Dermis blood vessel endothelial cell (primary cell): ENCODE measurements at regions not wholly inside any gene's neighbourhood (a gene's known extent, or its start where the extent isn't known, plus 50 kb on each side); places are given as distances from the start of the nearest gene placed in this dataset.
A peak's percentile ranks its signal among the peaks of the same experiment; 100 is the strongest.
"Not testable (repeated sequence)": the region's sequence is repeated elsewhere in the genome, so short reads cannot be mapped to it uniquely, and the experiment has no call there.

ENCODE experiments used
- DNase-seq: peaks from one replicate; pipeline ENCODE4 v3.0.0; 2010

- no peak for DNase-seq
Observed at GRCh38 chr20:4341804-4342485, 92.9 kb upstream of the ADRA1D start.

- no peak for DNase-seq
Observed at GRCh38 chr20:4335722-4336121, 86.6 kb upstream of the ADRA1D start.

- no peak for DNase-seq
Observed at GRCh38 chr20:4332121-4332860, 83.2 kb upstream of the ADRA1D start.

- DNase-seq: no peak
Observed at GRCh38 chr20:4330011-4330410, 80.9 kb upstream of the ADRA1D start.

GRCh38 chr20:4329232-4329631 lies 80.1 kb upstream of the ADRA1D start:
- DNase-seq: peak; percentile 1

- DNase-seq: no peak
Observed at GRCh38 chr20:4328541-4328940, 79.5 kb upstream of the ADRA1D start.

- DNase-seq: no peak
Observed at GRCh38 chr20:4327956-4328355, 78.9 kb upstream of the ADRA1D start.

GRCh38 chr20:4326195-4327065 lies 77.3 kb upstream of the ADRA1D start:
- DNase-seq: no peak

- DNase-seq: no peak
Observed at GRCh38 chr20:4325548-4326187, 76.6 kb upstream of the ADRA1D start.

- DNase-seq: no peak
Observed at GRCh38 chr20:4324611-4325243, 75.6 kb upstream of the ADRA1D start.

GRCh38 chr20:4322499-4322898 lies 73.4 kb upstream of the ADRA1D start:
- DNase-seq: no peak

GRCh38 chr20:4320291-4320690 lies 71.2 kb upstream of the ADRA1D start:
- DNase-seq: no peak

GRCh38 chr20:4318891-4319290 lies 69.8 kb upstream of the ADRA1D start:
- DNase-seq: no peak

GRCh38 chr20:4310616-4311015 lies 61.5 kb upstream of the ADRA1D start:
- not testable (repeated sequence) for DNase-seq

GRCh38 chr20:4306206-4306605 lies 57.1 kb upstream of the ADRA1D start:
- DNase-seq: no peak

GRCh38 chr20:4305091-4305490 lies 56.0 kb upstream of the ADRA1D start:
- DNase-seq: no peak

- no peak for DNase-seq
Observed at GRCh38 chr20:4304601-4305000, 55.5 kb upstream of the ADRA1D start.

GRCh38 chr20:4303136-4303535 lies 54.0 kb upstream of the ADRA1D start:
- DNase-seq: no peak

GRCh38 chr20:4300921-4301320 lies 51.8 kb upstream of the ADRA1D start:
- DNase-seq: no peak

- DNase-seq: no peak
Observed at GRCh38 chr20:4300401-4300800, 51.3 kb upstream of the ADRA1D start.

- DNase-seq: no peak
Observed at GRCh38 chr20:4299773-4300172, 50.7 kb upstream of the ADRA1D start.

- no peak for DNase-seq
Observed at GRCh38 chr20:4299216-4299615, 50.1 kb upstream of the ADRA1D start.
